ENCODE measurements at regions not wholly inside any gene's neighbourhood (a gene's known extent, or its start where the extent isn't known, plus 50 kb on each side); places are given as distances from the start of the nearest gene placed in this dataset.
"Not testable (repeated sequence)": the region's sequence is repeated elsewhere in the genome, so short reads cannot be mapped to it uniquely, and the experiment has no call there.

DNA sequence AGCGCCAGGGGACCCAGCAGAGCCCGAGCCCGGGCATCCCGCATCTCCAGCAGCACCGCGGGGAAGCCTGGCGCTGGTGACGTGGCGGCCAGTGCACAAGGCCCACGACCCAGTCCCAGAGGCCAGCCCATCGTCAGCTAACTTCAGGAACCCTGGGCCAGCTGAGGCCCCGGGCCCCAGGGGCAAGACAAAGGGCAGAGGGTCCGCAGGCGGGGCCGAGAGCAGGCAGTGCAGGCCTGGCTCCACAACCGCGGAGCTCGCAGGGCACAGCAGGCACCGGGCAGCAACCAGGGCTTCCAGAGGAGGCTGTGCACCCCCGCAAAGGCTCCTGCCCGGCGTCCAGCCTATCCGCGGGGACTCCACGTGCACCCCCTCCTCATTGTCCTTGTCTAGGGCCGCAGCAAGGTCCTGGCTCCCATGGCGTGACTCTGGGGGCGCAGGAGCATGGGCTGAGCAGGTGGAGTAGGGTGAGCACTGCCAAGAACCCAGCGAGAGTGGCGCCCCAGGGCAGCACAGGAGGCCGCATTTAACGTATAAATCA, 352.5 kb downstream of the KCNJ18 start:
- H3K4me1 ChIP-seq; H3K36me3 ChIP-seq; intact Hi-C loops (cut with DNase I; ENCODE audit: low total_unique reads); DNase-seq; H3K27me3 ChIP-seq; H3K4me3 ChIP-seq; H3K27ac ChIP-seq; ATAC-seq; H3K9me3 ChIP-seq; in situ Hi-C loops (cut with MboI; ENCODE audit: low sequenced_read_pairs in 4 of 4): not testable (repeated sequence)

- intact Hi-C loops (cut with DNase I; ENCODE audit: low total_unique reads); in situ Hi-C loops (cut with MboI; ENCODE audit: low sequenced_read_pairs in 4 of 4); H3K4me3 ChIP-seq; DNase-seq; H3K9me3 ChIP-seq; H3K27ac ChIP-seq; ATAC-seq; H3K4me1 ChIP-seq; H3K27me3 ChIP-seq; H3K36me3 ChIP-seq: not testable (repeated sequence)
Measured at GRCh38 chr17:22047521-22047920, 355.2 kb downstream of the KCNJ18 start.

DNA sequence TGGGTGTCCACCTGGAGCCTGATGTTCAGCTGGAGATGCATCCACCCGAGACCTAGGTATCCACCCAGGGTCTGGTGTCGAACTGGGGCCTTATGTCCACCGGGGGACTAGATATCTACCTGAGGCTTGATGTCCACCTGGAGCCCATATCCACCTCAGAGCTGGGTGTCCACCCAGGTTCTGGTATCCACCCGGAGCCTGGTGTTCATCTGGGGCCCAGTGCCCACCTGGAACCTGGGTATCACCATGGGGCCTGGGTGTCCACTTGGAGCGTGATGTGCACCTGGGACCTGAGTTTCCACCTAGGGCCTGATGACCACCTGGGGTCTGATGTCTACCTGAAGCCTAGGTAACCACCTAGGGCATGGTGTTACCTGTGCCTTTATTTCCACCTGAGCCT, 355.9 kb downstream of the KCNJ18 start:
- H3K36me3 ChIP-seq; H3K27me3 ChIP-seq; in situ Hi-C loops (cut with MboI; ENCODE audit: low sequenced_read_pairs in 4 of 4); ATAC-seq; intact Hi-C loops (cut with DNase I; ENCODE audit: low total_unique reads); H3K4me3 ChIP-seq; H3K27ac ChIP-seq; H3K4me1 ChIP-seq; H3K9me3 ChIP-seq; DNase-seq: not testable (repeated sequence)

DNA sequence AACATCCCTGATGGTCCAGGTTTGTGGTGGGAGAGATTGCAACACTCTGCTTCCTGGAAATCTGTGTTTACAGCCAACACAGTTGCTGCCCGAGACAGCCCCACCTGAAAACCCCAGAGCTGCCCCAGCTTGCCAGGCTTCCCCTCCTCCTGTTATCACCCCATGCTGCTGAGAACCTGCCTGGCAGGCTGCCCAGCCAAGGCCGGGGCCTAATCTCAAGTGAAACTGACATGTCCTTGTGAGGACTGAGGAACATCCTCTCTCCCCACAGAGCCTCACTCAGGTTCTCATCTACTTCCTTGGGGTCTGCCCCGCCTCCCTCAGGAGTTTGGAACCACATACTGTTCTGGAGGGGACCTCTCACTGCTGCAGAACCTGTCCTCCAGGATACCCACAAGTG, 358.4 kb downstream of the KCNJ18 start:
- H3K4me3 ChIP-seq; in situ Hi-C loops (cut with MboI; ENCODE audit: low sequenced_read_pairs in 4 of 4); ATAC-seq; intact Hi-C loops (cut with DNase I; ENCODE audit: low total_unique reads); H3K36me3 ChIP-seq; H3K9me3 ChIP-seq; DNase-seq; H3K27me3 ChIP-seq; H3K27ac ChIP-seq; H3K4me1 ChIP-seq: not testable (repeated sequence)

DNA sequence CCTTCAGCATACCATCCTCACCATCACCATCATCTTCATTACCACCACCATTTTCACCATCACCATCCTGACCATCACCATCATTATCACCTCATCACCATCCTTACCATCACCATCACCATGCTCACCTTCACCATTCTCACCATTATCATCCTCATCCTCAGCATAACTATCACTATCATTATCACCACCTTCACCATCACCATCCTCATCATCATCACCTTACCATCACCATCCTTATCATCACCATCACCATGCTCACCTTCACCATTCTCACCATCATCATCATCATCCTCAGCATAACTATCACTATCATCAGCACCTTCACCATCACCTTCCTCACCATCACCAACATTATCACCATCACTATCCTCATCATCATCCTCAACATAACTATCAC, 360.4 kb downstream of the KCNJ18 start:
- in situ Hi-C loops (cut with MboI; ENCODE audit: low sequenced_read_pairs in 4 of 4), result not testable (repeated sequence)

DNA sequence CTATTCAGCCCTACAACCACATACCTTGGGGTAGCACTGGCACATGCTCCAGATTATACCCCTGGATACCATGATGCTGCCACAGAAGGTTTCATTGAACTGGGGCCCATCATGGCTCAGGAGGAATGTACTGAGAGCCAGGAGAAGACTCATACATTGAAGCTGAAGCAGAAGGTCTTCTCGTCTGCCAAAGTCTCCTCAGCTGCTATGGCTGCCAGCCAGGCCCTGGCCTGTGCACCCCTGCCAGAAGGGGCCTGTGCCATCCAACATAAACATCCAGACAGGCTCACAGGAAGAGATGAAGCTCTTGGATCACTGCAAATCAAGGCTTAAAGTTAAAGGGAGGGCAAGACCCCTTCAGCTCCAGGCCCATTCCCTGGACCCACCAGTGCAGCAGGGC, 364.2 kb downstream of the KCNJ18 start:
- H3K36me3 ChIP-seq; H3K4me1 ChIP-seq; DNase-seq; H3K27me3 ChIP-seq; intact Hi-C loops (cut with DNase I; ENCODE audit: low total_unique reads); in situ Hi-C loops (cut with MboI; ENCODE audit: low sequenced_read_pairs in 4 of 4); H3K4me3 ChIP-seq; ATAC-seq; H3K9me3 ChIP-seq; H3K27ac ChIP-seq: not testable (repeated sequence)

More for the DNA sequence above, 360.4 kb downstream of the KCNJ18 start:
- ATAC-seq; DNase-seq; H3K4me3 ChIP-seq; H3K4me1 ChIP-seq; H3K9me3 ChIP-seq; H3K27me3 ChIP-seq; H3K36me3 ChIP-seq; H3K27ac ChIP-seq; intact Hi-C loops (cut with DNase I; ENCODE audit: low total_unique reads): not testable (repeated sequence)

GRCh38 chr17:22075918-22076317, 383.6 kb downstream of the KCNJ18 start:
- intact Hi-C loops (cut with DNase I; ENCODE audit: low total_unique reads); in situ Hi-C loops (cut with MboI; ENCODE audit: low sequenced_read_pairs in 4 of 4); H3K36me3 ChIP-seq: not testable (repeated sequence)

DNA sequence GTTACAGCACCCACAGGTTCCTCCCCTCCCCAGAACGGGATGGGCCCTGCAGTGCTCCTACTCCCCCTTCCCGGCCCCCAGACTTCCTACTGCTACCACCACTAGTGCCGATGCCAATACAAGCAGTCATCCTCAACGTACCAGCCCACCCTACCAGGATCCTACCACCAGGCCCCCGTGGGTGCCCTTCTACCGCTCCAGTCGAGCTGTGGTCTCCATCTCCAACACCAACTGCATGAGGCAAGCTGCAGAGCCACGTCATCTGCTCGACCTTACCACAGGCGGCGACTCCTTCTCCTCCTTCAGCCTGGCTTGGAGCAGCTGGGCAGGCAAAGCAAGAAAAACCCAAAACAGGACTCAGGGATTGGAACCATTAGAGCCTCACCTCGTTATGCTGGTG, 396.3 kb downstream of the KCNJ18 start:
- H3K27ac ChIP-seq; in situ Hi-C loops (cut with MboI; ENCODE audit: low sequenced_read_pairs in 4 of 4); intact Hi-C loops (cut with DNase I; ENCODE audit: low total_unique reads); DNase-seq; H3K36me3 ChIP-seq; H3K27me3 ChIP-seq; H3K9me3 ChIP-seq; H3K4me1 ChIP-seq; ATAC-seq; H3K4me3 ChIP-seq: not testable (repeated sequence)

More at GRCh38 chr17:22075918-22076317, 383.6 kb downstream of the KCNJ18 start:
- not testable (repeated sequence) for H3K27ac ChIP-seq, H3K4me3 ChIP-seq, H3K4me1 ChIP-seq, DNase-seq, ATAC-seq, H3K27me3 ChIP-seq, H3K9me3 ChIP-seq

DNA sequence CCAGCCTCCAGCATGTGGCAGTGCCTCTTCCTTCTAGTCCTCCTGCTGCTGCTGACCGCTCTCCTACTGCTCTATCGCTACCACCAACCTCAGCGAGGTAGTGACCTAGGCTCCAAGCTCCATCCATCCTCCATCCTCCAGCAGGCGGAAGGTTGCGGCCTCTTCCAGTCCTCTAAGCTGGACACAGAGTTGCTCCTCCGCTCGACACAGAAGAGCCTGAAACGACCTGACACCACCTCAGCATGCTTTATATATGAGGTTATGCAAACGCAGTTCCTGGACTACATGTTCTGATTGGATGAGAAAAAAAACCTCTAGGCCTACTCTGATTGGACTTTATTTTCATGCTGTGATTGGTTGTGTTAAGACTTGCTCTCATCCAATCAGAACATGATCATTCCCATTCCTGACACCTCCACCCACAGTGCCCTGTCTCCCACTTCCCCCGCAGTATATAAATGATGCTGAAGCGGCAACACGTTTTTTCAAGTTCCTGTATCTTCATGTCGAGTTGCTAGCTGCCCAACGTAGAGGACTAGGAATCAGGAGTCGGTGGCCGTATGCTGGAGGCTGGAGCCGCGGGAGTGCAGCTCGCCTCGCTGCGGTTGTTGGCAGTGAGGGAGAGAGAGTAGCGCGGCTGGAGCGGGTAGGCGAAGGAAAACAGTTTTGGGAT, 398.1 kb downstream of the KCNJ18 start:
- H3K27ac ChIP-seq, result no peak overlapping the region
- H3K4me3 ChIP-seq, result no peak overlapping the region
- DNase-seq, result no peak
- in situ Hi-C loops (cut with MboI; ENCODE audit: low sequenced_read_pairs in 4 of 4) (no loop called here), intact Hi-C loops (cut with DNase I; ENCODE audit: low total_unique reads) (no loop called here)
- no peaks in the 10 kb centered on the region for H3K4me1 ChIP-seq
- H3K27me3 ChIP-seq, result no peaks in the 10 kb centered on the region
- no peaks in the 10 kb centered on the region for H3K9me3 ChIP-seq
- ATAC-seq, result no peak
- no peaks in the 10 kb centered on the region for H3K36me3 ChIP-seq
- TF ChIP-seq POLR2A (IDR thresholded peaks at IDR 0.05) (no peak), CTCF (IDR thresholded peaks at IDR 0.05 in 4 of 5, conservative IDR thresholded peaks at IDR 0.05 in 1 of 5) (no peak)

DNA sequence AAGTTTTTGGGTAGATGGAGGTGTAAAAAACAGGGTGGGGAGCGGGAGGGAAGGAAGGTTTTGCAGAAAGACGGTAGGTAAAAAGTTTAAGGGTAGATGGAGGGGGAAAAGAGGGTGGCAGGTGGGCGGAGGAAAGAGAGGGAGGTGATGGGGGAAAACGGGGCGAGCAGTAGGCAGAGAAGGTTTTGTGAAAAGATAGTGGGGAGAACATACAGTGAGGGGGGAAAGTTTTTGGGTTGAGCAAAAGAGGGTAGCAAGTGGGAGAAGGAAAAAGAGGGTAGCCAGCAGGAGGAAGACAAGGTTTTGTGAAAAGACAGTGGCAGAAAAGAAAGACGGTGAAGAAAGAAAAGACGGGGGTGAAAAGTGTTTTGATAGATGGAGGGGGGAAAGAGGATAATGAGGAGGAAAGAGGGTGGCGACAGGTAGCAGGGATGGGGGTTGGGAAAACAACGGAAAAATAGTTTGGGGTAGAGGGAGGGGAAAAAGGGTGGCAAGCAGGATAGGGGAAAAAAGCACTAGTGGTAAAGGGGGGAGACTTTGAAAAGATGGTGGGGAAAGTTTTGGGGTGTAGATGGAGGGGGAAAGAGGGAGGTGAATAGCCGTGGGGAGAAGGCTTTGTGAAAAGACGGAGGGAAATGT, 398.8 kb downstream of the KCNJ18 start:
- H3K36me3 ChIP-seq; in situ Hi-C loops (cut with MboI; ENCODE audit: low sequenced_read_pairs in 4 of 4); H3K27me3 ChIP-seq; H3K4me1 ChIP-seq; H3K9me3 ChIP-seq; DNase-seq; H3K4me3 ChIP-seq; ATAC-seq; intact Hi-C loops (cut with DNase I; ENCODE audit: low total_unique reads); H3K27ac ChIP-seq: not testable (repeated sequence)

GRCh38 chr17:22091840-22092239, 399.5 kb downstream of the KCNJ18 start:
- DNase-seq; H3K9me3 ChIP-seq; H3K27me3 ChIP-seq; ATAC-seq; H3K27ac ChIP-seq; H3K36me3 ChIP-seq; H3K4me3 ChIP-seq; in situ Hi-C loops (cut with MboI; ENCODE audit: low sequenced_read_pairs in 4 of 4); H3K4me1 ChIP-seq; intact Hi-C loops (cut with DNase I; ENCODE audit: low total_unique reads): not testable (repeated sequence)
